GM06990 (cell line): ENCODE measurements at regions not wholly inside any gene's neighbourhood (a gene's known extent, or its start where the extent isn't known, plus 50 kb on each side); places are given as distances from the start of the nearest gene placed in this dataset.

Experiments
- DNase-seq: peaks from one replicate; pipeline ENCODE4 v3.0.0-alpha.2; 2011; ENCODE audit not compliant: insufficient read length; ENCODE audit errors: extremely low read depth
- H3K27me3 ChIP-seq: replicated peaks from 2 replicates; pipeline ENCODE4 v1.6.0; 2011; ENCODE audit warnings: low read length; ENCODE audit not compliant: control insufficient read depth, insufficient read depth
- H3K36me3 ChIP-seq: 2 replicates; pipeline ENCODE4 v1.5.1; 2011; ENCODE audit warnings: low read length; ENCODE audit not compliant: control insufficient read depth, insufficient read depth
- H3K4me3 ChIP-seq: replicated peaks from 2 replicates; pipeline ENCODE4 v1.5.1; 2011; ENCODE audit warnings: low read depth, mild to moderate bottlenecking, control low read depth, low read length
- TF ChIP-seq, protein P1 (sequence below): IDR thresholded peaks from 2 replicates; pipeline ENCODE4 v1.5.1; 2011; ENCODE audit warnings: low read length, control low read depth, mild to moderate bottlenecking, inconsistent platforms; ENCODE audit not compliant: insufficient read depth, poor library complexity, severe bottlenecking

DNA sequence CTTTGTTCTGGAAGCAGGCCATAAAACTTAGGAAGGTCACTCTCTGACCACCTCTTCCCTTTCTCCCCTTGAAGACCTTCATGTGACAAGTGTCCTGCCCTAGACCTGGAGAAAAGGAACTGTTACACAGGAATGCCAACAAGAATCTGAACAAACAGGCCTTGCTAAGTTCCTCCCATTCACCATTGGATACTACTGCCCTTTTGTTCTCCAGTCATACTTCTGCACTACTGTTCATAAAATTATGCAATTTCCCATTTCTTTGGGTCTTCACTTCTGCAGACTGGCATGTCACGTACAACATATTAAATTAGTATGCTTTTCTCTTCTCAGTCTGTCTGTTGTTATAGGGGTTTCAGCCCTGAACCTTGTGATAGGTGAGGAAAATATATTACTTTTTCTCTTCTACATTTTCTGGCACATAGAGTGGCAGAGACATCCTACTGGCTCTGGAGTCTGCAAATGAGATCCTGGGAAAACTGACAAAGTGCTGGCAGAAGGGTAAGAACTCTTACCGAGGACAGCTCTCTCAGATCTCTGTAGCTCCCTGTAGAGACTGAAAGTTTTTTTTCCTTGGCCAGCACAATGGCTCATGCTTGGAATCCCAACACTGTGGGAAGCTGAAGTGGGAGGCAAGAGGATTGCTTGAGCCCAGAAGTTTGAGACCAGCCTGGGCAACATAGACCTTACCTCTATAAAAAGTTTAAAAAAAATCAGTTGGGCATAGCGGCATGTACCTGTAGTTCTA, 87.6 kb upstream of the SPRY2 start:
- no peaks in the 10 kb centered on the region for H3K27me3 ChIP-seq
- H3K4me3 ChIP-seq, result no peak overlapping the region
- TF ChIP-seq, protein P1, sequence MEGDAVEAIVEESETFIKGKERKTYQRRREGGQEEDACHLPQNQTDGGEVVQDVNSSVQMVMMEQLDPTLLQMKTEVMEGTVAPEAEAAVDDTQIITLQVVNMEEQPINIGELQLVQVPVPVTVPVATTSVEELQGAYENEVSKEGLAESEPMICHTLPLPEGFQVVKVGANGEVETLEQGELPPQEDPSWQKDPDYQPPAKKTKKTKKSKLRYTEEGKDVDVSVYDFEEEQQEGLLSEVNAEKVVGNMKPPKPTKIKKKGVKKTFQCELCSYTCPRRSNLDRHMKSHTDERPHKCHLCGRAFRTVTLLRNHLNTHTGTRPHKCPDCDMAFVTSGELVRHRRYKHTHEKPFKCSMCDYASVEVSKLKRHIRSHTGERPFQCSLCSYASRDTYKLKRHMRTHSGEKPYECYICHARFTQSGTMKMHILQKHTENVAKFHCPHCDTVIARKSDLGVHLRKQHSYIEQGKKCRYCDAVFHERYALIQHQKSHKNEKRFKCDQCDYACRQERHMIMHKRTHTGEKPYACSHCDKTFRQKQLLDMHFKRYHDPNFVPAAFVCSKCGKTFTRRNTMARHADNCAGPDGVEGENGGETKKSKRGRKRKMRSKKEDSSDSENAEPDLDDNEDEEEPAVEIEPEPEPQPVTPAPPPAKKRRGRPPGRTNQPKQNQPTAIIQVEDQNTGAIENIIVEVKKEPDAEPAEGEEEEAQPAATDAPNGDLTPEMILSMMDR, result no peak
- DNase-seq, result no peak
- no peaks in the 10 kb centered on the region for H3K36me3 ChIP-seq

DNA sequence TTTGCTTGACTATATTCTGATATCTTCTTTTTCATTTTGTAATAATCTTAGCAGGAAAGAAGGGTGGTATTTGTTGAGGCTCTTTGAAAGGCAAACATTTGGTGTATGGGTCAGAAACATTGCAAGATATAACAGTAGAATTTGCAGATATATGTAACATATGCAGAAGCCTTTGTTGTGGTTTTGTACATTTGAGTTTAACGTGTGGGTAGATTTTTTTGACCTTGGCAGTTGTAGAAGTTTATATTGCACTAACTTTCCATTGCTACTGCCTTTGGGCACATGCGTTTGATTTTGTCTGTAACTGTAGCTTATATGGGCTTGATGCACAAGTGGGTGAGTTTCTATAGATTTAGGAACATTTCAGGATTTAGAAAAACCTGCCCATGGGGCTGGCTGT, 78.5 kb upstream of the SPRY2 start:
- H3K27me3 ChIP-seq, result no peaks in the 10 kb centered on the region
- TF ChIP-seq, protein P1, result no peak
- no peak for DNase-seq
- H3K36me3 ChIP-seq, result no peaks in the 10 kb centered on the region
- no peak overlapping the region for H3K4me3 ChIP-seq

DNA sequence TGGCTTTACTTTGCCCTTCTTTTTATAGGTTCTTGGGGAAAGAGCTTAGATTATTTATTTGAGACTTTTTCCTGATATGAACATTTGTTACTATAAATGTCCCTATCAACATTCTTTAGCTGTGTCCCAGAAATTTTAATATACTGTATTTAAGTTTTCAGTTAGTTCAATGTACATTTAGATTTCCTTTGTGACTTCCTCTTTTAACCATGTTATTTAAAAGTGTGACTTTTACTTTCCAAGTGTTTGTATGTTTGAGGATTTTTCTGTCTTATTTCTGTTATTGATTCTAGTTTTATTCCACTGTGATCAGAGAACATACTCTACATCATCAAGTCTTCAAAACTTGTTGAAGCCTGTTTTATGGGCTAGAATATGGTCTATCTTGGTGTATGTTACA, 72.7 kb upstream of the SPRY2 start:
- H3K36me3 ChIP-seq, result no peaks in the 10 kb centered on the region
- TF ChIP-seq, protein P1, result no peak
- H3K4me3 ChIP-seq, result no peak overlapping the region

DNA sequence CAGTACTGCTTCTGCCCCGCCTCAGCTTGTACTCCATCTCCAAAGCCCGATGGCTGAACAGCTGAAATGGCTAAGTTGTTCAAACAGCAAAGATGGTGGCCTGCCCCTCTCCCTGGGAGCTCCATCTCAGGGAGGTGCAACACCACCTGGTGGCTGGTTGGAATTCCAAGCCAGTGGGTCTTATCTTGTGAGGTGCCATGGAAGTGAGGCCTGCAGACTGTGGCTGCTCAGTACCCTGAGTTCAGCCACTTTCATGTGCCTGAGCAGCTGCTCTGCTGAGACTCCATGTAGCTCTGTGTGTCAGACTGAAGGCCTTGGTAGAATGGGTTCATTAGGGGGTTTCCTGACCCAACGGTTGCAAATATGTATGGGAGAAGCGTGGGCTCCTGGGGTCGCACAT, 67.3 kb upstream of the SPRY2 start:
- Histone ChIP-seq H3K4me3 (no peak overlapping the region), H3K36me3 (no peaks in the 10 kb centered on the region), H3K27me3 (no peaks in the 10 kb centered on the region)
- peak; percentile 9 for DNase-seq
- TF ChIP-seq, protein P1, result no peak

More for the DNA sequence above, 72.7 kb upstream of the SPRY2 start:
- no peaks in the 10 kb centered on the region for H3K27me3 ChIP-seq
- no peak for DNase-seq

DNA sequence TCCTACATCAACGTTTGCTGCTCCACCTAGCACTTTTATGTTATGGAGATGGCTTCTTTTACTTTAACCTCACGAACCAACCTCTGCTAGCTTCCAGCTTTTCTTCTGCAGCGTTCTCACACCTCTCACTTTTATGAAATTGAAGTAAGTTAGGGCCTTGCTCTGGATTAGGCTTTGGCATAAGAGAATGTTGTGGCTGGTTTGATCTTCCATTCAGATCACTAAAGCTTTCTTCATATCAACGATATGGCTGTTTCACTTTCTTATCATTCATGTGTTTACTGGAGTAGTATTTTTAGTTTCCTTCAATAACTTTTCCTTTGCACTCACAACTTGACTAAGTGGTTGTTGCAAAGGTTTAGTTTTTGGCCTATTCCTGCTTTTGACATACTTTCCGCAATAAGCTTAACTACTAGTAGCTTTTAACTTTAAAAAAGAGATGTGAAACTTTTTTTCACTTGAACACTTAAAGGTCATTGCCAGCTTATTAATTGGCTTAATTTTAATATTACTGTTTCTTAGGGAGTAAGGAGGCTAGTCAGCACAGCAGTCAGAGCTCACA, 60.0 kb upstream of the SPRY2 start:
- Histone ChIP-seq H3K4me3 (no peak overlapping the region), H3K27me3 (no peaks in the 10 kb centered on the region), H3K36me3 (no peaks in the 10 kb centered on the region)
- no peak for DNase-seq
- TF ChIP-seq, protein P1, result no peak
